Upper lobe of left lung (tissue), 4 donors: ENCODE measurements at regions not wholly inside any gene's neighbourhood (a gene's known extent, or its start where the extent isn't known, plus 50 kb on each side); places are given as distances from the start of the nearest gene placed in this dataset.

Source experiments
- CTCF ChIP-seq, 6 experiments: fragments of 450-650 bp in 4 of 6; fragments of 200-600 bp in 2 of 6; sonication (generic) in 2 of 6; IDR thresholded peaks; one replicate each; pipeline ENCODE4 v1.5.1; 2016 to 2019; ENCODE audit warnings: antibody characterized with exemption in 6 of 6
- POLR2A ChIP-seq, 4 donors: fragments of 450-650 bp; IDR thresholded peaks; one replicate each; pipeline ENCODE4 v1.5.1; 2016 to 2017; ENCODE audit warnings: antibody characterized with exemption in 4 of 4, mild to moderate bottlenecking in 2 of 4

GRCh38 chr3:124250053-124250452 lies 258.1 kb upstream of the ROPN1 start:
- no peak for TF ChIP-seq CTCF (IDR thresholded peaks at IDR 0.05)
- no peak for TF ChIP-seq POLR2A (IDR thresholded peaks at IDR 0.05)
